ENCODE measurements at regions not wholly inside any gene's neighbourhood (a gene's known extent, or its start where the extent isn't known, plus 50 kb on each side); places are given as distances from the start of the nearest gene placed in this dataset.

DNA sequence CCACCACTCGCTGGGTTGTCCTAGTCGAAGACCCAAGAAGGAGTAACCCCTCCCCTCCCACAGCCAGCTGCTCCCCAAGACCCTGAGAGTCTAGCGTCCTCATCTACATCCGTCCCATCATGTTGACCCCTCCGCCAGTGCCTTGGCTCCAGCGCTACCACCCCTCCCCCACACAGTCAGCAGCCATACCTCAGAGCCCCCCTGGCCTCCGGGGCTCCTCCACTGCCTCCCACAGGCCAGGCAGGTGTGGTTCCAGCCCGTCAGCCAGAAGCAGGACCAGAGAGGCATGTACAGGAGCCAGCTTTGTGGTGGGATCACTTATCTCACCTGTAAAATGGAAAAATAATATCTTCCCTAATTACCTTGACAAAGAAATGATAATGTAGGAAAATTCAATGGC is 51.5 kb upstream of the PHF21B start:
- H3K27ac Mint-ChIP-seq: peak overlapping the region; percentile 26
- intact Hi-C loops (cut with micrococcal nuclease): no loop called here
- no peak overlapping the region for H3K4me3 Mint-ChIP-seq
- no peaks in the 10 kb centered on the region for H3K9me3 Mint-ChIP-seq
- no peak for DNase-seq
- no peaks in the 10 kb centered on the region for H3K36me3 Mint-ChIP-seq (ENCODE audit: low read depth)
- H3K27me3 Mint-ChIP-seq: peaks cover 2% of the 10 kb centered on the region
- H3K4me1 Mint-ChIP-seq: peaks cover 13% of the 10 kb centered on the region

DNA sequence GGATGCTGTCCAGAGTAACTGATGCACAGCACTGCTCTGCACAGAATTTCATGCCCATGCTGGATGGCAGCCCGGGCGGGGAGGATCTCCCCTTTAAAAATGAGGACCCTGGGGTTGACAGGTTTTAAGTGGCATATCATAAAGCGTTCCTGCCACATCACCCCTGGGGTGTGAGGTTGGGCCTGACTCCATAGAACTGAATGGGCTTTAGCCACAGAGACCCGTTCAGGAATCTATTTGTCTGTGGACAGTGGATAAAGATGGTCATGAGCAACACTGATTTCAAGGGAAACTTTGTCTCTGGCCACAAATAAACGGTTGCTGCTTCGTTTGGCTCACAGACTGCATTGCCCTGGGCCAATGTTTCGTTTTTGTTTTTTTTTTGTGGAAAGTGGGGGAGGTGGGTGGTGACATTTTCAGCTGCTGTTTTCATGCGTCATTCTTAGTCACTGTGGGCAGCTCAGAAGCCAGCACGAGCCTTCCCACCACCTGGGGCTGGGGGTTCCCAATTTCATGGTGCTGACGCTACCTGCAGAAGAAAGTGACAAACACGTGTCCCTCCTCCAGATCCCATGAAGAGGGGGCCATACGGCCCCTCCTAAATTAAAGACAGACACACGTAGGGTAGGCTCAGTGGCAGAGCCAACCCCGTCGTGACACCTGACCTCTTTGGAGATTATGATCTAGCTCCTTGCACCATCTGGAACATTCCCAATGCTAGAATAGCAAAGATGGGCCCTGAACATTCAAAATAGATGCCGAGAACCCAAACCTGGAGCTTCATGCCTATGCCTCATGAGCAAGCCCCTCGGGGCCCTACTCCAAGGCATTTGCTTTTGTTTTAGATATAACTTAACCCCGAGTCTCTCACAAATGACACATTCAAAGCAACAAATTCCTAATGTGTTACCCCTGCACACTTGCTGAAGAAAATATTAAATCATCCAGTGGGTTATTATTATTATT is 54.8 kb upstream of the PHF21B start:
- Mint-ChIP-seq H3K27me3 (peaks cover 2% of the 10 kb centered on the region), H3K4me1 (peaks cover 13% of the 10 kb centered on the region), H3K27ac (peak overlapping the region; percentile 76), H3K9me3 (no peaks in the 10 kb centered on the region), H3K4me3 (peak overlapping the region; percentile 24), H3K36me3 (ENCODE audit: low read depth) (no peaks in the 10 kb centered on the region)
- peak; percentile 74 for DNase-seq
- intact Hi-C loops (cut with micrococcal nuclease): no loop called here

DNA sequence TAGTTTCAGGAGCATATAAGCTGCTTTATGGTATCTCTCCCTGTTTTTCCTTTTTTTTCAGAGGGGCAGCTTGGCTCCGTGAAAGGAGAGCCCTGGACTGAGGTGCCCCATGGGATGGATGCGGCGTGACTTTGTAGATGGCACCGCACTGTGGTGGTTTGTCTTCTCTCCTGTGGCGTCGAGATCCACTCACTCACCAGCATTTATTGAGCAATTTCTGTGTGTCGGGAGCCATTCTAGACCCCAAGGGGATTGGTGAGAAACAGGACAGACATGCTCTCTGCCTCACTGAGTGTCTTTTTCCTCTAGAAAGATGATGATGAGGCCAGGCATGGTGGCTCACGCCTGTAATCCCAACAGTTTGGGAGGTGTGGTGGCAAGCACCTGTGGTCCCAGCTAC is 55.9 kb upstream of the PHF21B start:
- Mint-ChIP-seq H3K27me3 (peaks cover 2% of the 10 kb centered on the region), H3K4me1 (peaks cover 18% of the 10 kb centered on the region), H3K4me3 (no peak overlapping the region), H3K27ac (no peak overlapping the region), H3K36me3 (ENCODE audit: low read depth) (no peaks in the 10 kb centered on the region), H3K9me3 (no peaks in the 10 kb centered on the region)
- intact Hi-C loops (cut with micrococcal nuclease): no loop called here
- DNase-seq: no peak

DNA sequence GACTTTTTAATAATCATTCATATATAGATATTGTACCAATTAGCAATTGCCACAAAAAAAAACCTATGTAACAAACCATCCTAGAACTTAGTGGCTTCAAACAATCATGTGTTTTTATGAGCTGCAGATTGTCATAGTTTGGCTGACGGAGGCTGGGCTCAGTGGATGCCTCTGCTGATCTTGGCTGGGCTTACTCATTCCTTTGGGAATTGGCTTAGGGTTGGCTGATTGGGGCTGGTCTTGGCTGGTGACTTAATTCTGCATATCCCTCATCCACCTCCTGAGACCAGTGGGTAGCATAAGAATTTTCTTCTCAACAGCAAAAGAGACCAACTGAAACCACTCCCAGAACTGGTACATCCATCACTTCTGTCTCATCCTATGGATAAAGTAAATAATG is 57.9 kb upstream of the PHF21B start:
- Mint-ChIP-seq H3K27me3 (peaks cover 13% of the 10 kb centered on the region), H3K36me3 (ENCODE audit: low read depth) (no peaks in the 10 kb centered on the region), H3K4me3 (no peak overlapping the region), H3K4me1 (peaks cover 20% of the 10 kb centered on the region), H3K9me3 (no peaks in the 10 kb centered on the region), H3K27ac (no peak overlapping the region)
- DNase-seq: no peak
- intact Hi-C loops (cut with micrococcal nuclease): no loop called here

DNA sequence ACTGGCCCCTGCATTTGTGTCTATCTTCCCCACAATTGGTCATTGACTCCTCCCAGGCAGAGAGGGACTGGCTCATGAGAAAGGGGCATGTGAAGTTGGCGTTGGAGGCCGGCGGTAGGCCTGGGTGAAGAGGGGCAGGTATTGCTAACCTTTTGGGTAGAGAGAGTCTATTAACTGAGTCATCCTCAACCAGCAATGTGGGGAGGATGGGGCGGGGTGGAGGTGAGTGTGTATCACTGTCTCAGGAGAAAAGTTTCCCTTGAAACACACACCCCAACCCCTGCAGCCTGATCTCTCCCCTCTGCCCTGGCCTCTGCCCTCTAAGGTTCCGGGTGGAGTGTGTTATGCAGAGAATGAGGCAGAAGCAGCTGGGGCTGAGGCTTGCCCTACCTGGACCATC is 60.1 kb upstream of the PHF21B start:
- H3K9me3 Mint-ChIP-seq: no peaks in the 10 kb centered on the region
- H3K27me3 Mint-ChIP-seq: peaks cover 19% of the 10 kb centered on the region
- no peak for DNase-seq
- peaks cover 9% of the 10 kb centered on the region for H3K4me1 Mint-ChIP-seq
- peak overlapping the region; percentile 30 for H3K27ac Mint-ChIP-seq
- intact Hi-C loops (cut with micrococcal nuclease): no loop called here
- H3K4me3 Mint-ChIP-seq: no peak overlapping the region
- H3K36me3 Mint-ChIP-seq (ENCODE audit: low read depth): no peaks in the 10 kb centered on the region

DNA sequence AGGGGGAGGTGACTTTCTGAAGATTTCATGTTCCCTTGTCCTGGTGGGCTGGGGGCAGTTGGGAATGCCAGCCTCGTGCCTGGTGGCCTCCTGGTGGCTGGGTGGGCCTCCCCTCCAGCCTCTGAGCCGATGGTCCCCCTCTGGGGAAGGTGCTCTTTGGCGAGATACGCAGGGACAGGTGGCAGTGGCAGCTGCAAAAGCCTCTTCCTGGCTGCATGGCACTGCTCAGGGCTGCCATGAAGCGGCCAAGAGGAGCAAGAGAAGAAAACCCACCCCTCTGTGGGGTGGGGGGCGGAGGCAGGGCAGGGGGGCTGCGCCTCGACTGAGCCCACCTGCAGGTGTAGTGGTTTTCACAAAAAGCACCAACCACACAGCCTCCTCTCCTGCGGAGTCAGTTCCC is 61.8 kb upstream of the PHF21B start:
- no peak for DNase-seq
- Mint-ChIP-seq H3K4me1 (peaks cover 9% of the 10 kb centered on the region), H3K9me3 (no peaks in the 10 kb centered on the region), H3K27me3 (peaks cover 20% of the 10 kb centered on the region), H3K36me3 (ENCODE audit: low read depth) (no peaks in the 10 kb centered on the region), H3K27ac (no peak overlapping the region), H3K4me3 (no peak overlapping the region)
- intact Hi-C loops (cut with micrococcal nuclease): no loop called here

DNA sequence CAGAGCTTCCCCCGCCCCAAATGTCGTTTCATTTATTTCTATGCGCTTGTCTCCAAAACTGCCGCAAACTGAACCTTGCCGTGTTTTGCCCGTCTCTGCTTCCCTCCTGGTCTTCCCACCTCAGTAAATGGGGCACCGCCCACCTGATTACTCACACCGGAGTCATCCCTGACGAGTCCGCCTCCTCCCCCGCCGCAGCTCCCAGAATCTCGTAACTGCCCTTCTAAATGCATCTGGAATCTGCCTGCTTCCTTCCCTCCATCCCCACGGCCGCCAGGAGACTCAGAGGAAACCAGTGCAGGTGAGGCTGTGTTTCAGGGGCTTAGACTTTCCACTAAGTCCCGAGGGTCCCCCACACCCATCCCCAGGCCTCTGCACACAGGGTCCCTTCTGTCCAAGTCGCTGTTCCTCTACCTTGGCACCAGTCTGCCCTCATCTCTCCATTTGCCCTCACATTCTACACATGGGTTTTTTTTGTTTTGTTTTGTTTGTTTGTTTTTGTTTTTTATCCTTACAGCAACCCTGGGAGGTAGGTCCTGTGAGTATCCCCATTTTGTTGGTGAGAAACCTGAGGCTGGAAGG is 62.6 kb upstream of the PHF21B start:
- H3K4me1 Mint-ChIP-seq: peaks cover 9% of the 10 kb centered on the region

DNA sequence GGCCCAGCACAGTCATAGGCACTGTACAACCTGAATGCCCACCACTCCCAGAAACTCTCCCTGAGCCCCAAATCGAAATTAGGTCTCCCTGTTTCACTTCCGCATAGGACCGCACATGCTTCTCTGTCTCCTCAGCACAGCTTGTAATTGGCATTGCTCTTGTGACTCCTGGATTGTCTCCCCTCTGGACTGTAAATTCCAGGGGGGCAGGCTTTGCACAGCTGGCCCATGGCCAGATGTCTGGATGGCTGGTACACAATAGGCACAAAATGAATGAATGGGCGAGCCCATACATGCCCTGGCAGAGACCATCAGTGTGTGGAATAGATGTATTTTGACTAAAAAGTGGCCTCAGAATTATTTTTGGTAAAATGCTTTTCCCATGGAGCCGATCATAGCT is 63.3 kb upstream of the PHF21B start:
- Mint-ChIP-seq H3K27ac (no peak overlapping the region), H3K27me3 (peaks cover 21% of the 10 kb centered on the region), H3K36me3 (ENCODE audit: low read depth) (no peaks in the 10 kb centered on the region), H3K4me3 (no peak overlapping the region), H3K9me3 (no peaks in the 10 kb centered on the region), H3K4me1 (peaks cover 9% of the 10 kb centered on the region)
- intact Hi-C loops (cut with micrococcal nuclease): no loop called here
- no peak for DNase-seq

More for the DNA sequence above, 62.6 kb upstream of the PHF21B start:
- H3K9me3 Mint-ChIP-seq: no peaks in the 10 kb centered on the region
- H3K27ac Mint-ChIP-seq: no peak overlapping the region
- no peaks in the 10 kb centered on the region for H3K36me3 Mint-ChIP-seq (ENCODE audit: low read depth)
- peaks cover 21% of the 10 kb centered on the region for H3K27me3 Mint-ChIP-seq
- intact Hi-C loops (cut with micrococcal nuclease): no loop called here
- DNase-seq: no peak
- no peak overlapping the region for H3K4me3 Mint-ChIP-seq

DNA sequence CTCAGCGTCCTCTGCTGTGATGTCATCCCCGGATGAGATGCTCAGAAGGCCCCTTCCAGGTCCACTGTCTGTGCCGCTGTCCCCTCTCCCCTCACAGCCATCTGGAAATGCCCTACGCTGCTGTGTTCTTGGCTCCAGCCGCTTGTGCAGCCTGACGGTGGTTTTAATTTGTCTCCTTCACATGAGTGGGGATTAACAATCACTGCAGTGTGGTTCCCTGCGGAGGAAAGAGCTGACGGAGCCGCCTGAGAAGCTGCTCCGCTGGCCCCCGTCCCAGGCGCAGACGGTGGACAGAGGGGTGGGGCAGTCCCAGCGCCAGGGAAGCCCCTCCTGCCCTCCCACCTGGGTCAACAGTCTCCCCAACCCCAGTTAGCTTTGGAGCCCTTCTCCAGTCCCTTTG is 67.5 kb upstream of the PHF21B start:
- H3K4me1 Mint-ChIP-seq: peaks cover 5% of the 10 kb centered on the region
- peaks cover 15% of the 10 kb centered on the region for H3K27me3 Mint-ChIP-seq
- no peak overlapping the region for H3K4me3 Mint-ChIP-seq

DNA sequence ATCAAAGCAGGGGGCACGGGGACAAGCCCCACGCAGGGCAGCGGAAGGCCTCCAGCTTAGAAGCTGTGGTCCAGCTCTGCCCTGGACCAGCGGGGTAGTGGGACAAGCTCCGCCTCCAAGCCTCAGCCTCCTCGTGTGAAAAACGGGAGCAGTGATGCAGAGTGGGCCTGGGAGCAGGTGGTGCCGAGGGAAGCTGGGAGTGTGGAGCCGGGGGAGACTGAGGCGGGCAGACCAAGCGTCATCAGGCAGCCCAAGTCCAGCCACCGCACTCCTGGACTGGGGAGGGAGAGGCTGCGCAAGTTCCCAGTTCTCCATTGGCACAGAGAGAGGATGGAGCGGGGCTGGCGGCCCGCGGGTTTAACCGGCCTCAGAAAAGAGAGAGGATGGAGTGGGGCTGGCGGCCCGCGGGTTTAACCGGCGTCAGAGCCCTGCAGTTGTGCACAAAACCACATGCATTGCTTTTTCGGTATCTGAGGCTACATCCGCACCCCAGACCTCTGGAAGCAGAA is 68.1 kb upstream of the PHF21B start:
- H3K27ac Mint-ChIP-seq: no peak overlapping the region
- H3K4me1 Mint-ChIP-seq: peaks cover 4% of the 10 kb centered on the region
- no peak for DNase-seq
- intact Hi-C loops (cut with micrococcal nuclease): no loop called here
- peaks cover 10% of the 10 kb centered on the region for H3K27me3 Mint-ChIP-seq
- H3K4me3 Mint-ChIP-seq: no peak overlapping the region
- H3K9me3 Mint-ChIP-seq: peaks cover 5% of the 10 kb centered on the region
- H3K36me3 Mint-ChIP-seq (ENCODE audit: low read depth): no peaks in the 10 kb centered on the region

More for the DNA sequence above, 67.5 kb upstream of the PHF21B start:
- H3K27ac Mint-ChIP-seq: no peak overlapping the region
- H3K36me3 Mint-ChIP-seq (ENCODE audit: low read depth): no peaks in the 10 kb centered on the region
- no peak for DNase-seq
- H3K9me3 Mint-ChIP-seq: peaks cover 5% of the 10 kb centered on the region
- intact Hi-C loops (cut with micrococcal nuclease): no loop called here

DNA sequence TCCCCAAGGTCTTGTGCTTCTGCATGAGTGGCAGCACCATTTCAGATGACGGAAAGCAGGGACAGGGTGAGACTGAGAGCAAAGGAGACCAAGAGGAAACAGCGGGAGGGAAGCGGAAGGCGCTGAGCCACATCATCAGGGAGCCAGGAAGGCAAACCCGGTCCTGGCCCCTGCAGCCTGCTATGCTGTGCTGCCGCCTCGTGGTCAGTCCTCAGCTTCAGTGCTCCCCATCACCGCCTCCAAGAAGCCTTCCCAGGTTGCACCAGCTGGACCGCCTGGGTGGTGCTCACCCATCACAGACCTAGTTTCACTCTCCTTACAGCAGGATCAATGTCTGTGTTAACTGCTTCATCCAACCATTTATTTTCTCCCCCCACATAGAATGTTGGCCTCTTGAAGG is 73.0 kb upstream of the PHF21B start:
- H3K36me3 Mint-ChIP-seq (ENCODE audit: low read depth): no peaks in the 10 kb centered on the region
- intact Hi-C loops (cut with micrococcal nuclease): loop anchor here (5.0 kb wide), 1 partner anchor 105 kb away; no protein-coding TSS in a partner anchor
- H3K27ac Mint-ChIP-seq: no peak overlapping the region
- H3K9me3 Mint-ChIP-seq: peaks cover 5% of the 10 kb centered on the region
- no peaks in the 10 kb centered on the region for H3K27me3 Mint-ChIP-seq
- peak; percentile 59 for DNase-seq
- no peak overlapping the region for H3K4me3 Mint-ChIP-seq
- H3K4me1 Mint-ChIP-seq: peaks cover 5% of the 10 kb centered on the region

DNA sequence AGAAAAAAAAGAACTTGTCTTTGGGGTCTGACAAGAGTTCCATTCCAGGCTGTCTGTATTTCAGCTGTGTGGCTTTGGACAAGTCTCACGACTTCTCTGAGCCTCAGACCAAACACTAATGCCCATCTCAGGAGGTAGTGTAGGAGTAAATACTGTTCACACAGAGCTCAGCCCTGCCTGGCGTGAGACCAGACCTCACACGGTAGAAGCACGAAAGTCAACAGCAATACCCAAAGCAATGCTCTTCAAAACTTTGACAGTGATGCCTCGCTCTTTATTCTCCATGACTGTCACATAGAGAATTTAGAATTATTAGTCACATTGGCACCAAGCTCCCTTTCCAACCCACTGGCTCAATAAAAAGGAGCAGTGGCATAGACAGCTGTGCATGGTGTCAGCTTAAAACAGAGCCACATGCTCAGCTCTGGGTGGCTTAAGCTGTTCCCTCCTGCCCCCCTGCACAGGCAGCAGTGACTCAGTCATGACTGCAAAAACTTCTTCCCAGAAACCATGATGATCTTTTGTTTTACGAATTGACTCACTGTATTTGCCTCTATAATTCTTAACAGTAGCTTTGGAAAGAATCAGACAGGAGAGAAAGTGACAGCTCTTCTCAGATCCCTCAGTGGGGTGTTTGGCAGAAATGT is 74.0 kb upstream of the PHF21B start:
- Mint-ChIP-seq H3K4me1 (peaks cover 5% of the 10 kb centered on the region), H3K27ac (no peak overlapping the region), H3K4me3 (no peak overlapping the region), H3K36me3 (ENCODE audit: low read depth) (no peaks in the 10 kb centered on the region), H3K9me3 (peaks cover 5% of the 10 kb centered on the region), H3K27me3 (no peaks in the 10 kb centered on the region)
- intact Hi-C loops (cut with micrococcal nuclease): loop anchor here (5.0 kb wide), 1 partner anchor 106 kb away; no protein-coding TSS in a partner anchor
- no peak for DNase-seq

DNA sequence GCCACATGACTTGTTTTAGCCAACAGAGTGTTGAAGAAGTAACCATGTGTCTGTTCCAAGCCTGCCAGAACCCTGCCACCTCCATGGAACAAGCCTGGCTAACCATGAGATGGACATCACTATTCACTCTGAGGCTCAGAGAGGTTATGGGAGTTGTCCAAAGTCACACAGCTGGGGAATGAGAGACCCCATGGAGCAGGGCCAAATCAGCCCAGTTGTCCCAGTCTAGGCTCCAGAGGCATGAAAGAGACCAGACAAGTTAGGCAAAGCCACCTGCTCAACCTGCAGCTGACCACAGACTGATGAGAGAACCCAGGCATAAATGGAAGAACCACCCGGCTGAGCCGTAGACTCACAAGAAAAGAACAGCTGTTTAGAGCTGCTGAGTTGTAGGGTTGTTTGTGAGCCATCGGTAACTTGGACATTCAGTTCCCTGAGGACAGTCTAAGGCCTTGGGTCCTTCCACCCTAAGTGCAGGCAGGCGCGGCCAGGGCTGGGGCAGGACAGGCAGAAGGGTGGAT is 74.7 kb upstream of the PHF21B start:
- peaks cover 5% of the 10 kb centered on the region for H3K4me1 Mint-ChIP-seq
- intact Hi-C loops (cut with micrococcal nuclease): loop anchor here (5.0 kb wide), 1 partner anchor 107 kb away; no protein-coding TSS in a partner anchor
- DNase-seq: no peak
- no peak overlapping the region for H3K27ac Mint-ChIP-seq
- H3K27me3 Mint-ChIP-seq: no peaks in the 10 kb centered on the region
- no peak overlapping the region for H3K4me3 Mint-ChIP-seq
- H3K9me3 Mint-ChIP-seq: peaks cover 5% of the 10 kb centered on the region
- no peaks in the 10 kb centered on the region for H3K36me3 Mint-ChIP-seq (ENCODE audit: low read depth)
